ENCODE measurements at regions not wholly inside any gene's neighbourhood (a gene's known extent, or its start where the extent isn't known, plus 50 kb on each side); places are given as distances from the start of the nearest gene placed in this dataset.
A peak's percentile ranks its signal among the peaks of the same experiment; 100 is the strongest.

DNA sequence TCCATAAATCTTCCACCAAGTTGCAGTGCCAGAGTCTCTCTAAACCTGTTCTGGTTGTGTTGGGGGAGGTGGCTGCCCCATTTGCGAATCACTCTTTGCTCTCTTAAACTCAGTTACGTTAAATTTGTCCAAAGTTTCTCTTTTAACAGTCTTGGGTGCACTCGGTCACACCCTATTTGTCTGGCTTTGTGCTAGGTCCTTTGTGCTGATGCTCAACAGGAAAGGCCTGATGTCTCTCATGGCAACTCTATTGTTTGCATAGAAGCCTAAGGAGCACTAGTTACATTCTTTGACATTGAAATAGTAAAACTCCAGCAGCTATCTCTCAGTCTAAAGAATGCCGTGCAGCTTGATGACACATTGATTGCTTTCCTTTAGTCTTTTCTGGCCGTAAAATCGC lies 105.1 kb downstream of the TRMT11 start:
- no peak for TF ChIP-seq CTCF (IDR thresholded peaks at IDR 0.05; ENCODE audit: low read depth, low read length)
- peak; percentile 8 for DNase-seq (ENCODE audit: low read depth, low spot score)
- in situ Hi-C loops (cut with HindIII; ENCODE audit: low sequenced_read_pairs): no loop called here
- H3K4me3 ChIP-seq (ENCODE audit: low read depth, low read length): no peak overlapping the region

DNA sequence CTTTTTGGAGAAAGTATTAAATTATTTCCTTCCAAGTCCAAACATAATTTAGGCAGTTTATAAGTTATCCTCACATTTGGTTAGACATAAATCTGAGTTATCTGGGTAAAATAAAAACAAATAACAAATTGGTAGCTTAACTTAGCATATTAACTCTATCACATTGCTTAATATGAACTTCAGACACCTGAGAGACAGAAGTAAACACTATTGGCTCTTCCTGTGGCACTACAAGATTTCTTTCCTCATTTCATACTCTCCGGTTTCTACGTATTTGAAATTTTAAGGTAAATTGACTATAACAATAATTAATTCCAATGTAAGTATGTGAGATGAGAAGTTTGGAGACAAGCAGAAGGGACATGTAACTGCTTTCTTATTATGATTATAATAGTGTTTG lies 106.8 kb downstream of the TRMT11 start:
- H3K4me3 ChIP-seq (ENCODE audit: low read depth, low read length): no peak overlapping the region
- TF ChIP-seq CTCF (IDR thresholded peaks at IDR 0.05; ENCODE audit: low read depth, low read length): no peak
- in situ Hi-C loops (cut with HindIII; ENCODE audit: low sequenced_read_pairs): no loop called here
- DNase-seq (ENCODE audit: low read depth, low spot score): no peak

DNA sequence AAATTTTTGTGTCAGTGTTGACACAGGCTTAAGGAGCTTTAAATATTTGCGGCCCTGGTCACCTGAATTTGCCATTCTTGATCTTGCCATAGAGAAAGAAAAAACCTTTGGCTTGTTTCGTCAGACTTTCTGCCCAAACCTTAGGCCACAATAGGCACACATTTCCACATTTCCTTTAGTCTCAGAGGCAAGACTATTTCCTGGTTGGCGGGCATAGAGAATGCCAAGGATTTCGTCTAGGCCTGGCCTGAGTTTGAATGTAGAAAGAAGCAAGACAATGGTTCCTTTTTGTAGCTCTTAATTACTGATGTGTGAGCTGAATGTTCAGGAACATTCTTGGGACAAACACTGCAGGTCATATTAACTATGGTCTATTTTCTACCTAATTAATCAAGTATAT lies 108.1 kb downstream of the TRMT11 start:
- H3K4me3 ChIP-seq (ENCODE audit: low read depth, low read length): no peak overlapping the region
- no peak for DNase-seq (ENCODE audit: low read depth, low spot score)
- TF ChIP-seq CTCF (IDR thresholded peaks at IDR 0.05; ENCODE audit: low read depth, low read length): no peak
- in situ Hi-C loops (cut with HindIII; ENCODE audit: low sequenced_read_pairs): no loop called here

DNA sequence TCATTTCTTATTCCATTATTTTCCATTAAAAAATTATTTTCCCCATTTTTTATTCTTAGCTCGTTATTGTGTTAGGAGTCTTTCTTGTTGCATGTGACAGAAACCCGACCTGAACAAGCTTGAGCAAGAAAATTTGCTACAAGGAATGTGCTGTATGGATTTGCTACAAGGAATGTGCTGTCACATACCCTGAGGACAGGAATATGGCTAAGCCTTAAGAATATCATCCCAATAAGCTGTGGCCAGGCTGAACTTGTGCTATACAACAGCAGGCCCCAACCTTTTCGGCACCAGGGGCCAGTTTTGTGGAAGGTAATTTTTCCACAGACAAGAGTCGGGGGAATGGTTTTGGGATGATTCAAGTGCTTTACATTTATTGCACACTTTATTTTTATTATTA lies 114.0 kb downstream of the TRMT11 start:
- DNase-seq (ENCODE audit: low read depth, low spot score): no peak
- TF ChIP-seq CTCF (IDR thresholded peaks at IDR 0.05; ENCODE audit: low read depth, low read length): no peak
- in situ Hi-C loops (cut with HindIII; ENCODE audit: low sequenced_read_pairs): no loop called here
- H3K4me3 ChIP-seq (ENCODE audit: low read depth, low read length): no peak overlapping the region

DNA sequence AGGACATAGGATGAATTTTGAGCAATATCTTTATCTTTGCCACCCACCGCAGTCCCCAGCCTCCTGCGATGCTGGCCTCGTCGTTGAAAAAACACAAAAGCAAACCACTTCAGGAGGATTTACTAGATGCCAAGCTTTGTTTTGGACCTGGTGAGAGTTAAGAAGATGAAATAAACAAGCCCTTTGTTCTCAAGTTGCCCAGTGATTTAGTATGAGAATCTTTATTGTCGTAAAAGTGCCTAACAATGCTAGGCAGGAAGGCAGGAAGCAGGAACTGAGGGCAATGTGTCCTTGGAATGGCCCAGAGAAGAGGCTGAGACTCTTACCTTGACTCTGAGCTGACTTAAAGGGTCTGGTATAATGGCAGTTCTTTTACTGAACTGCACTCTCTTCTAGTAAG lies 116.0 kb downstream of the TRMT11 start:
- DNase-seq (ENCODE audit: low read depth, low spot score): no peak
- no peak for TF ChIP-seq CTCF (IDR thresholded peaks at IDR 0.05; ENCODE audit: low read depth, low read length)
- H3K4me3 ChIP-seq (ENCODE audit: low read depth, low read length): no peak overlapping the region
- in situ Hi-C loops (cut with HindIII; ENCODE audit: low sequenced_read_pairs): no loop called here

- no peak for DNase-seq (ENCODE audit: low read depth, low spot score)
- H3K4me3 ChIP-seq (ENCODE audit: low read depth, low read length): no peak overlapping the region
- in situ Hi-C loops (cut with HindIII; ENCODE audit: low sequenced_read_pairs): no loop called here
- TF ChIP-seq CTCF (IDR thresholded peaks at IDR 0.05; ENCODE audit: low read depth, low read length): no peak
These were observed 117.7 kb downstream of the TRMT11 start for GRCh38 chr6:126103993-126104392.
